ENCODE measurements at regions not wholly inside any gene's neighbourhood (a gene's known extent, or its start where the extent isn't known, plus 50 kb on each side); places are given as distances from the start of the nearest gene placed in this dataset.
"Not testable (repeated sequence)": the region's sequence is repeated elsewhere in the genome, so short reads cannot be mapped to it uniquely, and the experiment has no call there.

DNA sequence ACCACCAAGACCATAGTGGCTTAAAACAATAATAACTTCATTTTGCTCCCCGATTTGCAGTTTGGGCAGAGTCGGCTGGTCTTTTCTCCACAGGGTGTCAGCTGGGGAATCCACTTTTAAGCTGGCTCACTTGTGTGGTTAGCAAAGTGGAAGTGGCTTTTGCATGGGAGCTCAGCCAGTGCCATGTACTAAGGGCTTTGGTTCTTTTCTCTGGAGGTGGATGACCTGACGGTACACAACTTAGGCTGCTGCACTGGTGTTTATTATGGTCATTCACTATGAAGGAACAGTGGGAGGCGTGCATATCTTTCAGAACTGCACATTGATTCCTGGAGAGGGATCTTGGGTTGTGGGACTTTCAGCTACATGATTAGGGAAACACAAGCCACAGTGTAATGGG, 141.0 kb downstream of the OR2B2 start:
- DNase-seq = peak; percentile 9

DNA sequence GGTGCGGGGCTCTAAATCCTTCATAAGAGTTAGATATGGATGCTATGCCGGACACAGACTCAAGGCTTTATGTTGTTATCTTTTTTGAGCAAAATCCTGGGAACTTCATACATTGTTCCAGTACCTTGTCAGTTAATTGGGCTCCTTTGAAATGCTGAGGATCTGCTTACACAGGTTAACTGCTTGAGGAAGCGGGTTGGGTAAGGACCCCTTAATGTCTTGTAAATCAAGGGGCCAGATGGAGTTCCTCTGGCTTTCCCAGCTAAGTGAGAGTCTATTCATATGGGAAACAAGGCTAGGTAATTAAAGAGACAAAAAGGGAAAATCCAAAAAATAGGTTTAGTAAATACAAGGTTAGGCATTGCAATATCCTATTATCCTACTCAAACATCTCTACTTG, 141.5 kb downstream of the OR2B2 start:
- DNase-seq = no peak

GRCh38 chr6:27768556-27768955, 143.6 kb downstream of the OR2B2 start:
- DNase-seq = no peak

DNA sequence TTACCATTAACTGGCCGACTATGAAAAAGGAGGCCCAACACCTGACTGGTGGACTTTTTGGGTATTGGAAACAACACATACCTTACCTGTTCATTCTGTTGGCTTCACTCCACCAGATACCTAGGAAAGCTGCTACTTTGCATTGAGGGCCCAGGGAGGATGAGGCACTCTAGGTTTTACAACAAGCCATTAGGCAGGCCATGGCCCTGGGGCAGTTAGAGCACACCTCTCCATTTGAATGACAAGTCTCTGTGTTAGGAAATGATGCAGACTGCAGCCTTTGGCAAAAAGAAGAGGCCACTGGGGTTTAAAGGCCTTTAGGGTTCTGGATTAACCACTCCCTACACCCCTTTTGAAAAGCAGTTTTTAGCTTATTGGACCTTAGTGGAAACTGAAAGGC, 144.3 kb downstream of the OR2B2 start:
- DNase-seq = no peak

DNA sequence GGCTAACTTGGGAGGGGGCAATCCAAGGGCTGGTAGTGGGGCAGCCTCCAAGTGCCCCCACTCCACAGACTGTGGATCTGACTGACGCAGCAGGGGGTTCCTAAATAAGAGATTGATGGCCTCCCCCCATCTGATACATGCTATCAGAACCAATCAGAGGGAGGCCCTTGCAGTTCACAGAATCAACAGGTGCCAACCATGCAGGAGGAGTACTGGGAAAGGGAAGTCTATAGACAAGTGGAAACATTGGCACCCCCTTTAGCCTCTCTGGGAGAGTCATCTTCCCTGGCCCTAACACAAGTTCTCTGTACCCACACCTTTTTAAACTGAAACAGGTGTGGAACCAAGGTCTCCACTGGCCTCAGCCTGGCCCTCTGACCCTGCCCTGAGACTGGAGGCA, 145.8 kb downstream of the OR2B2 start:
- no peak for DNase-seq

- no peak for DNase-seq
Measured at GRCh38 chr6:27765028-27765590, 147.1 kb downstream of the OR2B2 start.

DNA sequence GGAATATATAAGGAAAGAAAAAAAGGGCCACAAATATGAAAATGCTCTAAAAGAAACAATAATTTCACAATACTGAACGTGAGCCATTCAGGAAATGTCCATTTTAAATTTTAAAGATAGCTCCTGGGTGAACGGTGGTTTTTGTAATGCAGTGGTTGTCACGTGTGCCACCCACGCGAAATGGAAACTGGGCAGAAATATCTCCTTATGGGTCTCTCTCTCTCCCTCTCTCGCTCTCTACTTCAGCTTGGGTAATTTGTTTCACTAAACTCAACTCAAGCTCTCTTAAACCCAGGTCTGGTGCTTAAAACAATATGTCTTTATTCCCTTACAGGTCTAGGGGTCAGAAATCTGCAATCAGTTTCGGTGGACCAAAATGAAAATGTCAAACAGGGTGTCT, 150.8 kb downstream of the OR2B2 start:
- no peak for DNase-seq

GRCh38 chr6:27760464-27760863, 151.7 kb downstream of the OR2B2 start:
- DNase-seq = no peak

DNA sequence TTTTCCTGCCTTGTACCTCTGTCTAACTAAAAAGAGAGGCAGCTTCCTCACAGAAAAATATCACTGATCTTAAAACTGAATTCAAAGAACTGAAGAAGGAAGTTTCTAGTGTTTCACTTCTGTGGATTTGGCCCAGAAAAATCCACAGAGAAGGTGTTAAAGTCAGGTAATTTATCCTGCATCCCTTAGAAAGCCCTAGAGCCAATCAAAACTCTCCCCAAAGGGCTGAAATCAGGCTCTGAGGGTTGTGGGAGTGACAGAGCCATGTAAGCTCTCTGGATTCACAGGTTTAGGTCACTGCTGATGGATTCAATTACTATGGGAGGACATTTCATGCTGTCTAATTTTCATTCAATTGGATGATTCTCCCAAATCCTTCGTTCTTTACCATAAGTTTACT, 152.3 kb downstream of the OR2B2 start:
- no peak for DNase-seq

DNA sequence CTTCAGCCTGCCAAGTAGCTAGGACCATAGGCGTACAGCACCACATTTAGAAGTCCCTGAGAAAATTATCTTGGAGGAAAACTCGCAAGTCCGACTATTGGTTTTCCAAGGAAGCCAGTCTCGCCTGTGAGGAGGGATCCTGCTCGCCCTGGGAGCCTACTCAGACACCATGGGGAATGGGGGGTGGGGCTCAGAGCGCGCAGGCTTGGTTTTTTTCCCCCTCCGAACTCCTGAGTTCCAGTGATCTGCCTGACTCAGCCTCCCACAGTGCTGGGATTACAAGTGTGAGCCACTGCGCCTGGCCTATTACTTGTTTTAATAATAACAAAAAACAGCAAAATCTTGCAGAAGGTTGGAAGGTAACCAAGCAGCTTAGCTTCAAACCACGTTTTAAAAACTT, 153.7 kb downstream of the OR2B2 start:
- no peak for DNase-seq

- DNase-seq = peak; percentile 59
Measured at GRCh38 chr6:27757307-27757706, 154.9 kb downstream of the OR2B2 start.

DNA sequence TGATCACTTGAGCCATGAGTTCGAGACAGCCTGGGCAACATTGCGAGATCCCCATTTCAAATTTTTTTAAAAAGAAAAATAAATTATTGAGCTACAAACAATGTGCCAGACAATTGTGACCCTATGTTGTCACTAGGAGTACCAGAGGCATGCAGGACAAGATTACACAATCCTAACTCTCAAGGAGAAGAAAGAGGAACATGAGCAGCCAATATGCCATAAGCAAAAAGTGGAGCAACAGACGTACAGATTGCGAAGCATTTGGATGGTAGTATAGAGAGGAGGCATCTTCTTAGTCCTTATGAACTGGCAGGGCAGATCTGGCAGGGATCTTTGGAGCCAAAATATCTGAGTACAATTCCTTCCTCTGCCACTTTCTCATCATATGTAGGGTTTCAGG, 156.4 kb downstream of the OR2B2 start:
- DNase-seq = no peak

DNA sequence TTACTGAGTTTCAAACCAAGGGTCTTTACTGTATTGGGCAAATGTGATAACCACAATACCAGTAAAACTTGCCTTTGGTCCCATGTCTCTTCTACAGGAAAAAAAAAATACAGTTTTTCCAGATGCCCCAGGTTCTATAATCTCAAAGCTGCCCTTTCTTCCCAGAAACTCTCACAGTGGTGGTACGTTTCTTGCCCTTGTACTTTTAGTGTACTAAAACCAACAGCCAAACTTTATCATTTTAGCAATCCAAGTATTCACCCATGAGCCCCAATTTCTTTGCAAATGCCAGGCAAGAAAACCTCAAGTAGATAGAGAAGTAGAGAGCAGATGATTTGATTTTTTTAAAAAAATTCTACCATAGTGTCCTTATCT, 157.8 kb downstream of the OR2B2 start:
- DNase-seq = no peak

GRCh38 chr6:27753668-27754407, 158.4 kb downstream of the OR2B2 start:
- DNase-seq = peak; percentile 86

DNA sequence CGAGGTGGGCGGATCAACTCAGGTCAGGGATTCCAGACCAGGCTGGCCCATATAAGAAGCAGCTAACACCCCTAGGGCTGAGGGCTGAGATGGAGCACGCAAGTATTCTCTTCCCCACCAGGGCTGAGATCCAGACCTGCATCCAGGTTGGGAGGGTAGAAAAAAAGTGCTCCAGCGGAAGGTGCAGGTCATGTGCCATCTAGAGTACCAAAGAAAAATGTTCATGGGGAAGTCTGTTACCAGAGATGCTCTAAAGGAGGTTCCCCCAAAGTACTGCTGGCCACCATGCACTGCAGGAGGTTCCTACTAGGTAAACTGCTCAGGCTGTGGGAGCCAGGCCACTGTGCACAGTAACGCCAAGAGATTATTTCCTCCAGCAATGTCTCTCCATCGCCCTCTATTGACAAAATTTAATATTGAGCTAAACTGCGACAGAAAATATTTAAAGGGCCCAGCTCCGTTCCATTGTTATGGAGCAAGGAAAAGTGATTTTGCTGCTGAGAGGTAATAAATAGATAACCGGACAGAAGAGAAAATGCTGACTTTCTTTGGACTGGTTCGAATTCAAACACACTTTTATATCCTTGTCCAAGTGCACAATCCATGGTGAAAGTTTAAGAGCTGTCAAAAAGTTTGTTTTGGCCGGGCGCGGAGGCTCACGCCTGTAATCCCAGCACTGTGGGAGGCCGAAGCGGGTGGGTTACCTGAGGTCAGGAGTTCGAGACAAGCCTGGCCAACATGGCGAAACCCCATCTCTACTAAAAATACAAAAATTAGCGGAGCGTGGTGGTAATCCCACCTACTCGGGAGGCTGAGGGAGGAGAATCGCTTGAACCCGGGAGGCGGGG, 159.9 kb downstream of the OR2B2 start:
- DNase-seq = peak; percentile 98

- DNase-seq = no peak
Measured at GRCh38 chr6:27748661-27749060, 163.5 kb downstream of the OR2B2 start.

DNA sequence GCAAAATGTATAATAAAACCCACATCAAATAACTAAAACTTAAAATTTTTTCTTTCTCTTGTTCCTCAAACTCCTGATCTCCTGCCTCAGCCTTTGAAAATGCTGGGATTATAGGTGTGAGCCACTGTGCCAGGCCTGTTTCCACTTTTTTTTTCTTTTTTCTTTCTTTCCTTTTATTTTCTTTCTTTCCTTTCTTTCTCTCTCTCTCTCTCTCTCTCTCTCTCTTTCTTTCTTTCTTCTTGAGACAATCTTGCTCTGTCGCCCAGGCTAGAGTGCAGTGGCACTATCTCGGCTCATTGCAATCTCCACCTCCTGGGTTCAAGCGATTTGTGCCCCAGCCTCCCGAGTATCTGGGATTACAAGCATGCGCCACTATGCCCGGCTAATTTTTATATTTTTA, 164.6 kb downstream of the OR2B2 start:
- DNase-seq = no peak

DNA sequence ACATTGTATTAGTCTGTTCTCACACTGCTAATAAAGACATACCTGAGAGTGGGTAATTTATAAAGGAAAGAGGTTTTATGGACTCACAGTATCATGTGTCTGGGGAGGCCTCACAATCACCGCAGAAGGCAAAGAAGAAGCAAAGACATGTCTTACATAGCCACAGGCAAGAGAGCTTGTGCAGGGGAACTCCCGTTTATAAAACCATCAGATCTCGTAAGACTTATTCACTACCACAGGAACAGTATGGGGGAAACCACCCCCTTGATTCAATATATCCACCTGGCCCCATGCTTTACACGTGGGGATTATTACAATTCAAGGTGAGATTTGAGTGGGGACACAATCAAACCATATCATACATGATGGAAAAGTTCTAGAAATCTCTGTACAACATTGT, 165.3 kb downstream of the OR2B2 start:
- DNase-seq = not testable (repeated sequence)

DNA sequence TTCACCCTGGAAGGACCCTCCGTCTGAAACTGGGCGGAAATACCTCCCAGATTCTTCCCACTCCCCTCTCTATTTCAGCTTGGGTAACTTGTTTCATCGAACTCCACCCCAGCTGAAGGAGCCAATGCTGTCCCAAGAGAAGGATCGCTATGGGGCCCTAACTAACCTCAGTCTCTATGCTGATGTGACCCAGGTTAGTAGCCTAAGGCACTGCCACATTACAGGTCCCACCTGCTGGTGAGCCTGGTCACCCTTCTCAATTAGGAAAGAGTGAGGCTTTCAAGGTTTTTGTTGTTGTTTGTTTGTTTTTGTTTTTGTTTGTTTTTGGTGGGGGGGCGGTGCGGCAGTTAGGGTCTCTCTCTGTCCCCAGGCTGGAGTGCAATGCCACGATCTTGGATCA, 168.4 kb downstream of the OR2B2 start:
- DNase-seq = no peak

DNA sequence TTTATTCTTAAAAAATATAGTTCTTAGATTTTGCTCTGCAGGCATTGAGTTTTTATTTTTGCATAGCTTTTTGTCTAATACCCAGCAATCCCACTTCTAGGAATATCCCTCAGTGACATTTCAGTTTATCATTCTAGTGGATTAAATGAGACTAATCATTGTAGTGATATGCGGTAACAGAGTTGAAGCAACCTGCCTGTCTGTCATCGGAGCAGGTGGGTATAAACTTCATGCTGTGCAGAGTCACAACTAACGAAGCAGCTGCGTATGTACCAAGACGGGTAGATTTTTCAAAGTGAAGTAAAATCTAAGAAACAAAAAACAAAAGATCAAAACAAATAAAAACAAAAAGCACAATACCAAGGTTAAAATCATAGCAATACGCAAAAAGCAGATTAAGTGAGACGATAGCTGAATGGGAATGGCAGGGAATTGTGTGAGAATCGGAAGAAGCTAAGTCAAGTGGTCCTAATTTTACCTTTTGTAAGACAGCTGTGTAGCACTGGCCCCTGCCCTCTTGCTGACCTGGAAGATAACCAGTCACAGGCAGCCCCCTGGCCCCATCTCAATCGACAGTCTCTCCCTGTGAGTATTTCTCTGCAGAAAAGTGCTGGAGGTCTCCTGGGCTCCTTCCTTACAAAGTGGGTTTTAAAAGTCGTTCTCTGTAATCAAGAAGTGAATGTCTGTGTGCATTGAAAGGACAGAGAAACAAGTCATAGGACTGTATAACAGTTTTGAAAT, 169.2 kb downstream of the OR2B2 start:
- peak; percentile 31 for DNase-seq

DNA sequence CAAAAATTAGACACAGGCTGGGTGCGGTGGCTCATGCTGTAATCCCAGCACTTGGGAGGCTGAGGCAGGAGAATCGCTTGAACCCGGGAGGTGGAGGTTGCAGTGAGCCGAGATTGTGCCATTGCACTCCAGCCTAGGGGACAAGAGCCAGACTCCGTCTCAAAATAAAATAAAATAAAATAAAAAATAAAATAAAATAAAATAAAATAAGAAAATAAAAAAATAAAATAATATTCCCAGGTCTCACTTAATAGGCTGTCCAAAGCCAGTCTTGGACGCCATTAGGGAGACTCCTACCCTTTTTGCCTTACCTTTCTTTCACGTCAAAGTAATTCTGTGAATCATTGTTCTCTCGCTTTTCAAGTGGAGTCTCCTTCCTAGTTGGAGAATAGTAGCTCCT, 172.3 kb downstream of the OR2B2 start:
- not testable (repeated sequence) for DNase-seq

DNA sequence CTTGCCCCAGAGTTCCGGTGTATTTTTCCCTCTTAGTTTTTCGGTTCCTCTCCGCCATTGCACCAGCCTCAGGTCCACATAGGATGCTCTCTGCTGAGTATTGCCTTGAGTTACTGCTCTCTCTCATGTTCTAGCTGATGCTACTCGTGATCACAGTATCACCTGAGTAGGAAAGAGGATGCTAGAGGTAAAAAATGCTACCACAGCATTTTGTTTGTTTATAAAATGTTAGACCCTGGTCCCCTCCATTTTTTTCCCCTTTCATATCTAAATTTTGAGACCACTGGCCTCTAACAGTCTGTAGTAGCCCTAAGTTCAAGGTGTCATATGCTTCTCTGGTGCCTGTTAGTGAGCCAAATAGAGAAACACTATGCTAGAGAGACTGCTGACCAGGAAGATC, 175.5 kb downstream of the OR2B2 start:
- DNase-seq = no peak

DNA sequence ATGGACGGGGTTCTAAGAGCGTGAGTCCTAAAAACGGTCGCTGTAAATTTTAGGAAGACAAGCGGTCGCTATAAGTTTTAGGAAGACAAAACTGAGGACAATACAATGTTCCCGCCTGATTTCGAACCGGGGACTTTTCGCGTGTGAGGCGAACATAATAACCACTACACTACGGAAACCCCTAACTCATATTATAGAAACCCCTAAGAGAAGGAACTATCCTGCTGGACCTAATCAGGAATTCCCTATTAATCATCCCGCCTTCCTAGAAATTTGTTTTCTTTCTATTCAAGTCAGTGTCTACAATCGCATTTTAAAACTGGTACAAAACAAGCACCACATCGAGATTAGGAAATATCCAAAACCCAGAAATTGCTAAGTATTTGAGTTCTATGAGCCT, 183.8 kb downstream of the OR2B2 start:
- no peak for DNase-seq
